ENCODE measurements at regions not wholly inside any gene's neighbourhood (a gene's known extent, or its start where the extent isn't known, plus 50 kb on each side); places are given as distances from the start of the nearest gene placed in this dataset.
"Not testable (repeated sequence)": the region's sequence is repeated elsewhere in the genome, so short reads cannot be mapped to it uniquely, and the experiment has no call there.

DNA sequence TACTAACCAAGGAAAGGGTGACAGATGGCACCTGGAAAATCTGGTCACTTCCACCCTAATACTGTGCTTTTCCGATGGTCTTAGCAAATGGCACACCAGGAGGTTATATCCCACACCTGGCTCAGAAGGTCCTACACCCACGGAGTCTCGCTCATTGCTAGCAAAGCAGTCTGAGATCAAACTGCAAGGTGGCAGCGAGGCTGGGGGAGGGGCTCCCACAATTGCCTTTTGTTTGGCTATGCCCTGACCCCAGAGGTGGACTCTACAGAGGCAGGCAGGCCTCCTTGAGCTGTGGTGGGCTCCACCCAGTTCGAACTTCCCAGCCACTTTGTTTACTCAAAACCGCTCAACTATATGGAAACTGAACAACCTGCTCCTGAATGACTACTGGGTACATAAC, 50.3 kb upstream of the UGT2B15 start:
- H3K9me3 Mint-ChIP-seq; H3K36me3 Mint-ChIP-seq (ENCODE audit: low read depth); H3K27ac Mint-ChIP-seq; intact Hi-C loops (cut with micrococcal nuclease); DNase-seq; CTCF ChIA-PET; H3K27me3 Mint-ChIP-seq; POLR2A ChIA-PET; ATAC-seq; H3K4me3 Mint-ChIP-seq; H3K4me1 Mint-ChIP-seq (ENCODE audit: low read depth): not testable (repeated sequence)

GRCh38 chr4:68724426-68724825, 54.0 kb upstream of the UGT2B15 start:
- TF ChIP-seq, protein P1, sequence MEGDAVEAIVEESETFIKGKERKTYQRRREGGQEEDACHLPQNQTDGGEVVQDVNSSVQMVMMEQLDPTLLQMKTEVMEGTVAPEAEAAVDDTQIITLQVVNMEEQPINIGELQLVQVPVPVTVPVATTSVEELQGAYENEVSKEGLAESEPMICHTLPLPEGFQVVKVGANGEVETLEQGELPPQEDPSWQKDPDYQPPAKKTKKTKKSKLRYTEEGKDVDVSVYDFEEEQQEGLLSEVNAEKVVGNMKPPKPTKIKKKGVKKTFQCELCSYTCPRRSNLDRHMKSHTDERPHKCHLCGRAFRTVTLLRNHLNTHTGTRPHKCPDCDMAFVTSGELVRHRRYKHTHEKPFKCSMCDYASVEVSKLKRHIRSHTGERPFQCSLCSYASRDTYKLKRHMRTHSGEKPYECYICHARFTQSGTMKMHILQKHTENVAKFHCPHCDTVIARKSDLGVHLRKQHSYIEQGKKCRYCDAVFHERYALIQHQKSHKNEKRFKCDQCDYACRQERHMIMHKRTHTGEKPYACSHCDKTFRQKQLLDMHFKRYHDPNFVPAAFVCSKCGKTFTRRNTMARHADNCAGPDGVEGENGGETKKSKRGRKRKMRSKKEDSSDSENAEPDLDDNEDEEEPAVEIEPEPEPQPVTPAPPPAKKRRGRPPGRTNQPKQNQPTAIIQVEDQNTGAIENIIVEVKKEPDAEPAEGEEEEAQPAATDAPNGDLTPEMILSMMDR (IDR thresholded peaks at IDR 0.05) = no peak
- Mint-ChIP-seq H3K27me3 (peaks cover 1% of the 10 kb centered on the region), H3K36me3 (ENCODE audit: low read depth) (no peaks in the 10 kb centered on the region), H3K4me3 (no peak overlapping the region), H3K27ac (no peak overlapping the region), H3K9me3 (peaks cover 2% of the 10 kb centered on the region), H3K4me1 (ENCODE audit: low read depth) (no peaks in the 10 kb centered on the region)
- no peak for ATAC-seq
- intact Hi-C loops (cut with micrococcal nuclease) = no loop called here
- ChIA-PET CTCF (no interaction called here), POLR2A (no interaction called here)
- no peak for DNase-seq

GRCh38 chr4:68724922-68725321, 54.5 kb upstream of the UGT2B15 start:
- Mint-ChIP-seq H3K27ac (no peak overlapping the region), H3K4me3 (no peak overlapping the region), H3K9me3 (peaks cover 2% of the 10 kb centered on the region), H3K27me3 (peaks cover 1% of the 10 kb centered on the region), H3K4me1 (ENCODE audit: low read depth) (no peaks in the 10 kb centered on the region), H3K36me3 (ENCODE audit: low read depth) (no peaks in the 10 kb centered on the region)
- TF ChIP-seq, protein P1 (IDR thresholded peaks at IDR 0.05) = no peak
- ATAC-seq = no peak
- intact Hi-C loops (cut with micrococcal nuclease) = no loop called here
- POLR2A ChIA-PET = no interaction called here
- DNase-seq = no peak
- CTCF ChIA-PET = no interaction called here

DNA sequence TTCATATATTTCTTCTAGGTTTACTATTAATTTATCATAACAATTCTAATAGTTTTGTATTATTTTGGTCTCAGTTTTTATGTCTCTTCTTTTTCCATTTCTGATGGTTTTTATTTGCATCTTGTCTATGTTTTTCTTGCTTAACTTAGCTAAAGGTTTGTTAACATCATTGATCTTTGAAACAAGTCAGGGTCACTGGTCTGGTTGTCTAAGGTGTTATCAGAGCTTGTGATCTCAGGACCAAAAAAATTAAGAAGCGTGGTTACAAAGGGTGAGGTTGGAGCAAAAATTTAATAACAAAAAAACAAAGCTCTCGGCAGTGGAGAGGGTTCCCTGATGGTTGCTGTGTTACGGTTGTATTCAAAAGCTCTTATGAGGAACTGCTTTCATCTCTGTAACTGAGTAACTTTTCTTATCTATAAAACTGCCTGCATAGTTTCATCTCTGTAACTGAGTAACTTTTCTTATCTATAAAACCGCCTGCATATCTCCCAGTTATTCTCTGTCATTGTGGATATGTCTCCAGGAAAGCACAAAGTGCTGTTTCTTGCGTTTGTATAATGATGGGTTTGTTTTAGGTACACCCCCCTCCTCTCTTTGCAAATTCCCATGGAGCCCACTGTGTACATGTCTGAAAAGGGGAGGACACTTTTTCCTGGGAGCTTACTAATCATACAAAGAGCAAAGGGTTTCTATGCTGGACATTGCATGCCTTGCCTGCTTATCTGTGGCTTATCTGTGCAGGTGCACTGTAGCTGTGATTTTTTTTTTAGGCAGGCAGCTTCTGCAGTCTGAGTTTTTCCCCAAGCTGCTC, 62.4 kb upstream of the UGT2B15 start:
- no peak overlapping the region for H3K4me3 Mint-ChIP-seq
- no peaks in the 10 kb centered on the region for H3K36me3 Mint-ChIP-seq (ENCODE audit: low read depth)
- DNase-seq = no peak
- TF ChIP-seq, protein P1 (IDR thresholded peaks at IDR 0.05) = no peak
- H3K9me3 Mint-ChIP-seq = no peaks in the 10 kb centered on the region
- no peaks in the 10 kb centered on the region for H3K4me1 Mint-ChIP-seq (ENCODE audit: low read depth)
- POLR2A ChIA-PET = interaction anchor here (0.7 kb wide), 1 partner anchor 455 kb away, joined by 3 read pairs; no protein-coding TSS in a partner anchor
- no peak for ATAC-seq
- H3K27ac Mint-ChIP-seq = no peak overlapping the region
- intact Hi-C loops (cut with micrococcal nuclease) = no loop called here
- peaks cover 1% of the 10 kb centered on the region for H3K27me3 Mint-ChIP-seq
- CTCF ChIA-PET = no interaction called here

- ChIA-PET CTCF (no interaction called here), POLR2A (no interaction called here)
- Mint-ChIP-seq H3K4me3 (no peak overlapping the region), H3K36me3 (ENCODE audit: low read depth) (no peaks in the 10 kb centered on the region), H3K27ac (no peak overlapping the region), H3K9me3 (no peaks in the 10 kb centered on the region), H3K4me1 (ENCODE audit: low read depth) (no peaks in the 10 kb centered on the region), H3K27me3 (no peaks in the 10 kb centered on the region)
- intact Hi-C loops (cut with micrococcal nuclease) = no loop called here
- ATAC-seq (no peak), DNase-seq (no peak)
- TF ChIP-seq, protein P1 (IDR thresholded peaks at IDR 0.05) = no peak
Observed at GRCh38 chr4:68734095-68734494, 63.6 kb upstream of the UGT2B15 start.

Measured in activated CD8-positive, alpha-beta T cell treated with anti-CD3 and anti-CD28 coated beads for 36 hours (primary cell).